HCT116 (cell line): ENCODE measurements at regions not wholly inside any gene's neighbourhood (a gene's known extent, or its start where the extent isn't known, plus 50 kb on each side); places are given as distances from the start of the nearest gene placed in this dataset.

Source experiments
- ATAC-seq: fragments of 200-7000 bp; cut with Tn5 transposase; 2 replicates; pipeline ENCODE4 v1.9.1; 2020; ENCODE audit warnings: mild to moderate bottlenecking, moderate library complexity
- BruUV-seq: library from RNA; stranded (reverse); fragments of 400-500 nt; replicated peaks from 2 replicates; lab custom pipeline; 2021; lab: Mats Ljungman, UMichigan
- CTCF ChIA-PET: fragments of 300-600 bp; sonication (Branson Sonifier 250); formaldehyde crosslinking; loops from one replicate; lab custom pipeline; 2021; ENCODE audit warnings: antibody characterized with exemption; lab: Charles Lee
- POLR2A ChIA-PET: fragments of 300-600, 350-600 bp; sonication (Branson Sonifier 250); formaldehyde crosslinking; loops from one replicate; lab custom pipeline; 2021; ENCODE audit warnings: antibody characterized with exemption; lab: Charles Lee
- RAD21 ChIA-PET, 2 experiments: fragments of 300-600 bp; sonication (Branson Sonifier 250); formaldehyde crosslinking; loops; one replicate each; lab custom pipeline; 2023; ENCODE audit warnings: low total read pairs in 2 of 2; ENCODE audit not compliant: uncharacterized antibody in 2 of 2, unreplicated experiment in 2 of 2, low non-redundant PET in 1 of 2; lab: Charles Lee
- DNase-seq: peaks from one replicate; pipeline ENCODE4 v3.0.0-alpha.2; 2010; ENCODE audit warnings: low read depth, low spot score
- H2AFZ ChIP-seq: fragments of 200-600 bp; shearing (Covaris generic), sonication (generic); 2 replicates; pipeline ENCODE4 v1.6.1; 2017; ENCODE audit warnings: low read depth, mixed run types, mixed read lengths, antibody characterized with exemption, low read length; ENCODE audit not compliant: poor library complexity, severe bottlenecking
- H3K27ac ChIP-seq: 2 replicates; pipeline ENCODE4 v1.5.1; 2012; ENCODE audit warnings: low read depth, low read length
- H3K27me3 ChIP-seq: fragments of 200-600 bp; sonication (generic); 2 replicates; pipeline ENCODE4 v1.6.1; 2016; ENCODE audit warnings: mixed run types, low read length, mixed read lengths; ENCODE audit not compliant: insufficient read depth
- H3K36me3 ChIP-seq, 2 experiments: fragments of 200-500 bp in 1 of 2; fragments of 200-600 bp in 1 of 2; sonication (Bioruptor generic) in 1 of 2; sonication (generic) in 1 of 2; 2 replicates each; pipeline versions ENCODE4 v1.5.1 to v1.6.1; 2014 to 2016; ENCODE audit warnings: low read length in 2 of 2, inconsistent platforms in 1 of 2, mixed read lengths in 1 of 2, mixed run types in 1 of 2; ENCODE audit not compliant: insufficient read depth in 2 of 2, control insufficient read depth in 1 of 2
- H3K4me1 ChIP-seq, 2 experiments: fragments of 200-600 bp in 1 of 2; sonication (generic) in 1 of 2; 2 replicates each; pipeline versions ENCODE4 v1.5.1 to v1.6.1; 2012 to 2017; ENCODE audit warnings: low read length in 2 of 2, inconsistent platforms in 1 of 2, mild to moderate bottlenecking in 1 of 2, mixed read lengths in 1 of 2, mixed run types in 1 of 2, moderate library complexity in 1 of 2; ENCODE audit not compliant: insufficient read depth in 2 of 2, control insufficient read depth in 1 of 2
- H3K4me2 ChIP-seq: fragments of 200-600 bp; sonication (generic); 2 replicates; pipeline ENCODE4 v1.6.1; 2017; ENCODE audit warnings: mixed run types, low read length, mixed read lengths
- H3K4me3 ChIP-seq, 2 experiments: fragments of 200-600 bp in 1 of 2; sonication (generic) in 1 of 2; replicated peaks in 1 of 2; 2 replicates each; pipeline ENCODE4 v1.5.1; 2011 to 2016; ENCODE audit warnings: low read length in 2 of 2, control low read depth in 1 of 2, low read depth in 1 of 2, mild to moderate bottlenecking in 1 of 2, mixed read lengths in 1 of 2, mixed run types in 1 of 2
- H3K79me2 ChIP-seq: fragments of 200-600 bp; sonication (generic); 2 replicates; pipeline ENCODE4 v1.6.1; 2017; ENCODE audit warnings: mild to moderate bottlenecking, mixed run types, low read length, moderate library complexity, mixed read lengths; ENCODE audit not compliant: insufficient read depth
- H3K9ac ChIP-seq: fragments of 200-600 bp; sonication (generic); 2 replicates; pipeline ENCODE4 v1.6.1; 2016; ENCODE audit warnings: low read length, mixed read lengths
- H3K9me2 ChIP-seq: fragments of 200-600 bp; sonication (generic), shearing (Covaris generic); 2 replicates; pipeline ENCODE4 v1.6.1; 2017; ENCODE audit warnings: mixed run types, mild to moderate bottlenecking, moderate library complexity; ENCODE audit not compliant: insufficient read depth
- H3K9me3 ChIP-seq, 2 experiments: fragments of 200-500 bp in 1 of 2; fragments of 200-600 bp in 1 of 2; sonication (Bioruptor generic) in 1 of 2; sonication (generic) in 1 of 2; 2 replicates each; pipeline ENCODE4 v1.6.1; 2014 to 2017; ENCODE audit warnings: low read length in 2 of 2, mixed read lengths in 2 of 2, inconsistent platforms in 1 of 2, low read depth in 1 of 2, mild to moderate bottlenecking in 1 of 2, mixed run types in 1 of 2, moderate library complexity in 1 of 2; ENCODE audit not compliant: control insufficient read depth in 1 of 2, insufficient read depth in 1 of 2
- H4K20me1 ChIP-seq: fragments of 200-600 bp; sonication (generic), shearing (Covaris generic); 2 replicates; pipeline ENCODE4 v1.6.1; 2017; ENCODE audit warnings: mixed run types, mild to moderate bottlenecking, moderate library complexity; ENCODE audit not compliant: insufficient read depth
- CBX3 ChIP-seq: IDR thresholded peaks from 2 replicates; pipeline ENCODE4 v1.6.1; 2012; ENCODE audit warnings: low read depth
- EGR1 ChIP-seq: IDR thresholded peaks from 2 replicates; pipeline ENCODE4 v1.6.1; 2012; ENCODE audit warnings: low read depth
- ELF1 ChIP-seq: IDR thresholded peaks from 2 replicates; pipeline ENCODE4 v1.6.1; 2012; ENCODE audit warnings: low read depth, borderline replicate concordance
- EZH2 ChIP-seq: fragments of 200-600 bp; sonication (generic); IDR thresholded peaks from 2 replicates; pipeline ENCODE4 v1.6.1; 2017; ENCODE audit warnings: antibody characterized with exemption, mixed run types
- EZH2phosphoT487 ChIP-seq: fragments of 200-600 bp; IDR thresholded peaks from 2 replicates; pipeline ENCODE4 v1.6.1; 2018; ENCODE audit warnings: antibody characterized with exemption, borderline replicate concordance
- FOSL1 ChIP-seq: IDR thresholded peaks from 2 replicates; pipeline ENCODE4 v1.6.1; 2012; ENCODE audit warnings: low read depth
- JUND ChIP-seq: IDR thresholded peaks from 2 replicates; pipeline ENCODE4 v1.6.1; 2012
- MAX ChIP-seq: IDR thresholded peaks from 2 replicates; pipeline ENCODE4 v1.6.1; 2012
- POLR2A ChIP-seq: IDR thresholded peaks from 2 replicates; pipeline ENCODE4 v1.7.0; 2011; ENCODE audit warnings: borderline replicate concordance; ENCODE audit not compliant: insufficient read depth, insufficient read length; ENCODE audit errors: extremely low read depth
- POLR2AphosphoS5 ChIP-seq: IDR thresholded peaks from 2 replicates; pipeline ENCODE4 v1.6.1; 2011; ENCODE audit warnings: mild to moderate bottlenecking, low read depth, low read length, moderate library complexity
- RAD21 ChIP-seq: IDR thresholded peaks from 2 replicates; pipeline ENCODE4 v1.6.1; 2012; ENCODE audit warnings: low read depth, mild to moderate bottlenecking
- SRF ChIP-seq: IDR thresholded peaks from 2 replicates; pipeline ENCODE4 v1.6.1; 2012; ENCODE audit warnings: low read depth
- ZNF274 ChIP-seq: fragments of 200-500 bp; sonication (Bioruptor generic); IDR thresholded peaks from 2 replicates; pipeline ENCODE4 v1.6.1; 2014; ENCODE audit warnings: mild to moderate bottlenecking, low read depth, low read length, inconsistent platforms
- intact Hi-C: fragments of 100-400 bp; cut with micrococcal nuclease; formaldehyde crosslinking; loops from 2 replicates; pipeline ENCODE4 v1.10.0; 2022
- TF ChIP-seq, protein P1 (sequence below): IDR thresholded peaks from 2 replicates; pipeline ENCODE4 v1.6.1; 2012
- TF ChIP-seq, protein P2 (sequence below): IDR thresholded peaks from 2 replicates; pipeline ENCODE4 v1.6.1; 2011; ENCODE audit warnings: mild to moderate bottlenecking, low read length, moderate library complexity; ENCODE audit not compliant: insufficient replicate concordance; ENCODE audit errors: extremely low read depth

DNA sequence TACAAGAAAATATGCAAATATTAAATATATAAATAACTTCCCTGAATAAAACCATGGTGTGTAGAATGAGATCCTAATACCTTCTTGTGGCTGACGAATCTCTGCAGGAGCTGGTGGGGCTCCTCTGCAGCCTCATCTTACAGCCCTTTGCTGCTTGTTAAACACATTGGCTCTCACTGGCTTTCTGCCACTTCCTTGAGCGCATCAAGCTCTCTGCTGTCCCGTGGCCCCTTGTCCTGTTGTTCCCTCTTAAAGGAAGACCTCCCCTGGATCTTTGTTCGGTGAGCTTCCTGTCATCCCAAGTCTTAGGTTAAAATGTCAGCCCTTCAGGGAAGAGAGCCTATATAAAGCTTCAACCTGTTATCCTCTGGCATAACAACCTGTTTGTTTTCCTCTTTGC is 519.6 kb downstream of the DOK5 start:
- no peaks in the 10 kb centered on the region for H3K79me2 ChIP-seq
- ChIA-PET RAD21 (no interaction called here), CTCF (no interaction called here), POLR2A (no interaction called here)
- no peak overlapping the region for H2AFZ ChIP-seq
- no TSS peak for BruUV-seq
- intact Hi-C loops: no loop called here
- H4K20me1 ChIP-seq: no peaks in the 10 kb centered on the region
- no peaks in the 10 kb centered on the region for H3K27me3 ChIP-seq
- no peak overlapping the region for H3K9ac ChIP-seq
- no peak overlapping the region for H3K27ac ChIP-seq
- H3K9me3 ChIP-seq: peaks cover 7 to 14% of the 10 kb centered on the region in 2 experiments; a peak in 3 of 4 replicates
- DNase-seq (no peak), ATAC-seq (no peak)
- H3K4me1 ChIP-seq: no peaks in the 10 kb centered on the region
- H3K4me2 ChIP-seq: no peak overlapping the region
- TF ChIP-seq ZNF274: no peak
- no peak for TF ChIP-seq FOSL1
- no peak for TF ChIP-seq JUND
- H3K4me3 ChIP-seq: no peak overlapping the region
- H3K9me2 ChIP-seq: no peaks in the 10 kb centered on the region
- no peaks in the 10 kb centered on the region for H3K36me3 ChIP-seq

- intact Hi-C loops: no loop called here
These were observed 509.7 kb downstream of the DOK5 start for GRCh38 chr20:54985091-54985490.

More at GRCh38 chr20:54985091-54985490, 509.7 kb downstream of the DOK5 start:
- no peak for DNase-seq
- BruUV-seq: no TSS peak
- no peaks in the 10 kb centered on the region for H3K27me3 ChIP-seq
- H3K79me2 ChIP-seq: no peaks in the 10 kb centered on the region
- no peak overlapping the region for H2AFZ ChIP-seq
- ChIA-PET POLR2A (no interaction called here), RAD21 (no interaction called here), CTCF (no interaction called here)
- H3K27ac ChIP-seq: no peak overlapping the region
- H3K9me3 ChIP-seq: peaks cover 12 to 23% of the 10 kb centered on the region in 2 experiments; a peak in 2 of 4 replicates
- no peaks in the 10 kb centered on the region for H3K4me1 ChIP-seq
- H3K9me2 ChIP-seq: no peaks in the 10 kb centered on the region
- H3K36me3 ChIP-seq: no peaks in the 10 kb centered on the region
- H4K20me1 ChIP-seq: no peaks in the 10 kb centered on the region
- ATAC-seq: no peak
- H3K4me3 ChIP-seq: no peak overlapping the region
- H3K4me2 ChIP-seq: no peak overlapping the region
- no peak overlapping the region for H3K9ac ChIP-seq
- TF ChIP-seq MAX (no peak), RAD21 (no peak), POLR2A (no peak), CBX3 (no peak), EZH2 (no peak), JUND (no peak), ELF1 (no peak), POLR2AphosphoS5 (no peak), EGR1 (no peak), FOSL1 (no peak), ZNF274 (no peak), EZH2phosphoT487 (no peak), SRF (no peak)
- TF ChIP-seq, protein P1, sequence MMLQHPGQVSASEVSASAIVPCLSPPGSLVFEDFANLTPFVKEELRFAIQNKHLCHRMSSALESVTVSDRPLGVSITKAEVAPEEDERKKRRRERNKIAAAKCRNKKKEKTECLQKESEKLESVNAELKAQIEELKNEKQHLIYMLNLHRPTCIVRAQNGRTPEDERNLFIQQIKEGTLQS: no peak
- TF ChIP-seq, protein P2, sequence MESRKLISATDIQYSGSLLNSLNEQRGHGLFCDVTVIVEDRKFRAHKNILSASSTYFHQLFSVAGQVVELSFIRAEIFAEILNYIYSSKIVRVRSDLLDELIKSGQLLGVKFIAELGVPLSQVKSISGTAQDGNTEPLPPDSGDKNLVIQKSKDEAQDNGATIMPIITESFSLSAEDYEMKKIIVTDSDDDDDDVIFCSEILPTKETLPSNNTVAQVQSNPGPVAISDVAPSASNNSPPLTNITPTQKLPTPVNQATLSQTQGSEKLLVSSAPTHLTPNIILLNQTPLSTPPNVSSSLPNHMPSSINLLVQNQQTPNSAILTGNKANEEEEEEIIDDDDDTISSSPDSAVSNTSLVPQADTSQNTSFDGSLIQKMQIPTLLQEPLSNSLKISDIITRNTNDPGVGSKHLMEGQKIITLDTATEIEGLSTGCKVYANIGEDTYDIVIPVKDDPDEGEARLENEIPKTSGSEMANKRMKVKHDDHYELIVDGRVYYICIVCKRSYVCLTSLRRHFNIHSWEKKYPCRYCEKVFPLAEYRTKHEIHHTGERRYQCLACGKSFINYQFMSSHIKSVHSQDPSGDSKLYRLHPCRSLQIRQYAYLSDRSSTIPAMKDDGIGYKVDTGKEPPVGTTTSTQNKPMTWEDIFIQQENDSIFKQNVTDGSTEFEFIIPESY: no peak
- TF ChIP-seq, all 23 proteins: peak for 0
